Heart left ventricle (tissue), 13 donors: ENCODE measurements at regions not wholly inside any gene's neighbourhood (a gene's known extent, or its start where the extent isn't known, plus 50 kb on each side); places are given as distances from the start of the nearest gene placed in this dataset.
"Not testable (repeated sequence)": the region's sequence is repeated elsewhere in the genome, so short reads cannot be mapped to it uniquely, and the experiment has no call there.

ENCODE experiments used
- CTCF ChIP-seq, 12 donors: fragments of 200-600 bp; sonication (generic) in 4 of 12; IDR thresholded peaks; one replicate each; pipeline versions ENCODE4 v1.5.0 to v1.8.0; 2018 to 2022; ENCODE audit warnings: antibody characterized with exemption in 12 of 12, mild to moderate bottlenecking in 5 of 12
- POLR2A ChIP-seq, 2 donors: fragments of 450-650 bp; IDR thresholded peaks; one replicate each; pipeline ENCODE4 v1.6.1; 2017; ENCODE audit warnings: antibody characterized with exemption in 2 of 2, mild to moderate bottlenecking in 2 of 2, moderate library complexity in 2 of 2
- donor health status: ischemic (EF 13 %, LVEDD 7.1; RV severe dilation, severe dysfunction).
- donor health status: DM: no; HTN: yes; CAD: no.
- donor health status: DM: no; HTN: no; CAD: no.
- donor health status: ischemic (EF 25% LVEDD 6.9; RV normal size, moderate dysfunction).
- donor health status: ischemic (EF 25% LVEDD 5.7; RV mildly dilated, moderate dysfunction).
- donor health status: ischemic (EF 35%, LVEDD 5.7; RV mildly dilated, moderate dysfunction).
- donor health status: nonischemic (EF 11% LVEDD 7.7; RV severe dilation, severe dysfunction).
- donor health status: DM: yes; HTN: yes; CAD: no.
- donor health status: PGD.
- donor health status: ischemic (EF 29% LVEDD 5.4; RV normal size, mild dysfunction).
- donor health status: nonischemic (EF 23%, LVEDD 6.1; RV moderate dilation, normal function).

- not testable (repeated sequence) for TF ChIP-seq POLR2A (IDR thresholded peaks at IDR 0.05)
- peak; percentile 8 to 61 (median 44) for TF ChIP-seq CTCF (IDR thresholded peaks at IDR 0.05)
Observed at GRCh38 chr9:90226839-90227338, 415.7 kb downstream of the DIRAS2 start.
